ENCODE measurements at regions not wholly inside any gene's neighbourhood (a gene's known extent, or its start where the extent isn't known, plus 50 kb on each side); places are given as distances from the start of the nearest gene placed in this dataset.

DNA sequence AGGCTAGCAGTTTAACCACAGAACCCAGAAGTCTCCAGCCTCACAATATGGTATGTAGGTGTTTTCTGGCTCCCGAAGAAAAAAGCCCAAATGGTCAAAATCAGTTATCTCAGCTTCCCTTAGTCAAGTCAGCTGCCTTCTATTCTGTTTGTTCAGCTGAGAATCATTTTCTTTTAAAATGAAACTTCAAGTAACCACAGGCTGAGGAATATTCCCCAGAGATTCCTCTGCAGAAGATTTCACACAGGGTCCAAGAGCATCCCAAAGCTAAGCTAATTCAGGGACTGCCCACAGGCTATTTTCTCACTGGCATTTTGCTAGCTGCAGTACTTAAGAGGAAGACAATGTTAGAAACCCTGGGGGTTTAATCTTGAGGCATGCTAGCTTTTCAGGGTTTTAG, 977.0 kb upstream of the CHORDC1 start:
- TF ChIP-seq, protein P1, sequence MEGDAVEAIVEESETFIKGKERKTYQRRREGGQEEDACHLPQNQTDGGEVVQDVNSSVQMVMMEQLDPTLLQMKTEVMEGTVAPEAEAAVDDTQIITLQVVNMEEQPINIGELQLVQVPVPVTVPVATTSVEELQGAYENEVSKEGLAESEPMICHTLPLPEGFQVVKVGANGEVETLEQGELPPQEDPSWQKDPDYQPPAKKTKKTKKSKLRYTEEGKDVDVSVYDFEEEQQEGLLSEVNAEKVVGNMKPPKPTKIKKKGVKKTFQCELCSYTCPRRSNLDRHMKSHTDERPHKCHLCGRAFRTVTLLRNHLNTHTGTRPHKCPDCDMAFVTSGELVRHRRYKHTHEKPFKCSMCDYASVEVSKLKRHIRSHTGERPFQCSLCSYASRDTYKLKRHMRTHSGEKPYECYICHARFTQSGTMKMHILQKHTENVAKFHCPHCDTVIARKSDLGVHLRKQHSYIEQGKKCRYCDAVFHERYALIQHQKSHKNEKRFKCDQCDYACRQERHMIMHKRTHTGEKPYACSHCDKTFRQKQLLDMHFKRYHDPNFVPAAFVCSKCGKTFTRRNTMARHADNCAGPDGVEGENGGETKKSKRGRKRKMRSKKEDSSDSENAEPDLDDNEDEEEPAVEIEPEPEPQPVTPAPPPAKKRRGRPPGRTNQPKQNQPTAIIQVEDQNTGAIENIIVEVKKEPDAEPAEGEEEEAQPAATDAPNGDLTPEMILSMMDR (conservative IDR thresholded peaks at IDR 0.05; ENCODE audit: low read depth, low read length) = no peak
- TF ChIP-seq EZH2 (IDR thresholded peaks at IDR 0.05; ENCODE audit: low read length, unreplicated experiment) (no peak), EZH2phosphoT487 (IDR thresholded peaks at IDR 0.05; ENCODE audit: borderline replicate concordance, low read length) (no peak)
